GM18526 (cell line): ENCODE measurements at regions not wholly inside any gene's neighbourhood (a gene's known extent, or its start where the extent isn't known, plus 50 kb on each side); places are given as distances from the start of the nearest gene placed in this dataset.

Source experiments
- POLR2A ChIP-seq: IDR thresholded peaks from 3 replicates; pipeline ENCODE4 v1.6.1; 2011; ENCODE audit not compliant: insufficient read length; ENCODE audit errors: extremely low read depth

- TF ChIP-seq POLR2A: no peak
These were observed 698.8 kb downstream of the UQCRFS1 start for GRCh38 chr19:28514166-28514565.

DNA sequence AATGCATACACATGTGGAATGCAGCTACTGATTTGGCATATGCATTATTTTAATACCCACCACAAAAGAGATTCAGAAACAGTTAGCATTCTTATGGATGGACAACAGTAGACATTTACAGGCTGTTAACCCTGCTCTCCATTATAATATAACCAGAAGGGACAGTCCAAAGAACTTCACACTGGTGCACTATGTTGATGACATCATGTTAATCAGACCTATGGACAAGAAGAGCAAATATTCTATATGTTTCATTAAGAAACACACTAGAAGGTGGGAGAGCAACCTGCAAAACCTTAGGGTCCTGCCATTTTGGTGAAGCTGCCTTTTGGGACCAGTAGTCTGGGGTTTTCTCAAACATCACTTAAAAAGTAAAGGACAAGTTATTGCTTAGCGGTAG, 701.3 kb downstream of the UQCRFS1 start:
- TF ChIP-seq POLR2A: no peak

GRCh38 chr19:28509079-28509895, 703.7 kb downstream of the UQCRFS1 start:
- no peak for TF ChIP-seq POLR2A

DNA sequence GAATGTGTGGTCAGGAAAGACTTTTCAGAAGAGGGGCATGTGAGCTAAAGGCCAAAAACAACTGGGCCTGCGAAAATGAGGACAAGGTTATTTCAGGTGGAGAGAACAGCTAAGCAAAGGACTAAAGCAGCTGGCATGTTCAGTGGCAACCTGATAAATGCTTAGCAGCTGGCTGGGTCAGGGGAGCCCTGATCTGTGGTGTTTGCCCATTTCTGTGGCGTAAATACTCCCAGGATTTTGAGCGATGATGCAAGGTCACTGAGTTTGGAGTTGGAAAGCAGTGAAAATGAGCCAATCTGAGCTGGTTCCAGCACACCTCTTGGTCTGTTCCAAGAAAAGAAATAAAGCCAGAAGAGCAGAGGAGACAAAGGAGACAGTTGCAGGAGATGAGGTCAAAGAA, 704.3 kb downstream of the UQCRFS1 start:
- no peak for TF ChIP-seq POLR2A

- TF ChIP-seq POLR2A: no peak
These were observed 707.0 kb downstream of the UQCRFS1 start for GRCh38 chr19:28505933-28506332.

- no peak for TF ChIP-seq POLR2A
These were observed 707.8 kb downstream of the UQCRFS1 start for GRCh38 chr19:28505134-28505533.

- TF ChIP-seq POLR2A: no peak
These were observed 708.2 kb downstream of the UQCRFS1 start for GRCh38 chr19:28504727-28505126.

DNA sequence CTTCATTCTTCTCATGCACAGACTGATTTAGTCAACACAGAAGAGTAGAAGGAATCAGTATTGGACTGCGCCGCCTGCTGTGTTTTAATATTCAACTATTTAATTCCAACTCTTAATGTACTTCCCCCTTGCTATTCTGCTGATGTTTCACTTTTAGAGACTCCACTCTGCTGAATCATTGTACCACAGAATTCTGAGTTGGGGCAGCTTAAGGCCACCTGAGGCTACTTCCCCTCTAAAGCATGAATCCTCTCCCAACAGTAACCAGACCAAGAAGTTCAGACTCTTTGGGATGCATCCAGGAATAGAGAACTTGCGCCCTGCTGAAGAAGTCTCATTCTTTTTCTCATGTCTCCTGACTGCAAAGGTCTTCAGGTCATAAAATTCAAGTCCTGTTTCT, 708.8 kb downstream of the UQCRFS1 start:
- TF ChIP-seq POLR2A: no peak

DNA sequence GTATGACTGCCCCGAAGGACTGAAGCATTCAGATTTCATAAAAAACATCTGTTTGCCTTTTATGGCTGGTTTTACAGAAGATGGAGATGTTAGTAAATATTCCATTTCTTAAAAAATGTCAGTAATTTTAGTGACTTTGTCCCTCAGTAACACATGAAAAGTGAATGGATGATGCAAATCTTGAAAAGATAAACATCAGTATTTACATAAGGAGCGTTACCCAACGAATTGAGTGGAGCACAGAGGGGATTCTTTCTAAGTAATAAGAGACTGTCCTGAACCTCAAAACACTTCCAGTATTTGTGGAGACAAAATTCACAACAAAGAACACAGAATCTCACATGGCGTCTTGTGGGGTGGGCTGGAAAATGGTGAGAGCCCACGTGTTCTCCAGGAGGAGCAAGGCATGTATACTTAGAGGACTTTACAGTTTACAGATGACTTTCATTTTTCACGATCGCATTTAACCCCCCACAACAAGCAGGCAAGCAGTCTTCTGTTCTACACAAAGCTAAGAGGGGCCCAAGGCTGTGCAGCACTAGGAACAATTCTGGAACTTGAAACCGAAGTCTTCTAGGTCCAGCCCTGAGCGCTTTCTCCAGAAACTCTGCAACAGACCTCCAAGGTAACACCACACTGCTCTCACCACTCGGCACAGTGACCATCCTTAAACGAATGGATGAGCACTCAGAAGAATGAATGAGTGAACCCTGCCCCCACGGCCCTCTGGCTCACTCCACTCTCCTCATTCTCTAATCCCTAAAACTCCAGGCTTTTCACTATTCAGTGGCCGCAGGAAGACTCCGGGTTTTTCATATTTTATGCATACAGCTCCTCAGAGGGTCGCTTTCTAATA, 709.8 kb downstream of the UQCRFS1 start:
- no peak for TF ChIP-seq POLR2A

GRCh38 chr19:28501976-28502375, 711.0 kb downstream of the UQCRFS1 start:
- no peak for TF ChIP-seq POLR2A

DNA sequence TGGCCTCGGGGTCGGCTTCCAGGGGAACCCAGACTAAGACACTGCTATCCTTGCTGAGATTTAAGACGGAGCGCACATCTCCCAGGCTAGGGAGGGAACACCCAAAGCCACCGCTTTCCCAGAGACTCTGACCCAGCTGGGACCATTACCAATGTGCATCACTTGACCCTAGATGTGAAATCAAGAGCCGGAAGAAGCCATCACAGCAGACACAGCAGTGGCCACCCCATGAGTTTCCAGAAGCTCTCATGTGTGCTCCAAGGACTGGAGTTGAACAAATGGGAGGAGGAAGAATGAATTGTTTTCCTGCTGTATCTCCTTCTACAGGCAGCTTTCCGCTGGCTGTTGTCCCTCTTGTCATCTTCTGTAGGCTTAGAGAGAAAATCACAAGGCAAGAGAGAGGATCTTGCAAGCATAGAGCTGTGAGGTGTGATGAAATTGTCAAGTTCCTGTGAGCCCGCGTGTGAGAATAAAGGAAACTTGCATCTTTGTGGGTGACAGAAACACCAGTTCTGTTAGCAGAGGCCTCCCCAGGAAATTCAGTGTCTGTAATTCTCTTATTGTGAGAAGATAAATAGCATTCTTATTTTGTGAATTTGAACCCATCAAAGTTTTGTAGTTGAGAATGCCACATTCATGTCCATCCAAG, 711.8 kb downstream of the UQCRFS1 start:
- TF ChIP-seq POLR2A: no peak

DNA sequence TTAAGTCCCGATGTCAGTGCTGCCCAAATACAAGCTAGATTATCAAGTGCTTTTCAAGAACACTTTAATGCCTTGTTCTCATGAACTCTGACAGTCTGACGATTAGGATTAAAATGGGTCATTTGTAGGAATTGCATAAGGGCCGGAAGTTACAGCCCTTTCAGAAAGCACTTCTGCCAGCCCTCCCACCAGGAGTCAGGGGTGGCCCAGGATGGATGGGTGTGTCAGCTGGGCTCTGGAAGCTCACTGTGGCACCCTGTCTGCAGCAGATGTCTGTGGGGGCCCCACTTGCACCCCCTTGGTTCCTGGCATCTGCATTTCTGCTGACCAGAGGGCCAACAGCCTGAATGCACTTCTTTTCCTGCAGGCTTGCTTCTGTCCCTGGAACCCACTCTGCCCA, 712.7 kb downstream of the UQCRFS1 start:
- no peak for TF ChIP-seq POLR2A

GRCh38 chr19:28498404-28498976, 714.5 kb downstream of the UQCRFS1 start:
- TF ChIP-seq POLR2A: no peak

DNA sequence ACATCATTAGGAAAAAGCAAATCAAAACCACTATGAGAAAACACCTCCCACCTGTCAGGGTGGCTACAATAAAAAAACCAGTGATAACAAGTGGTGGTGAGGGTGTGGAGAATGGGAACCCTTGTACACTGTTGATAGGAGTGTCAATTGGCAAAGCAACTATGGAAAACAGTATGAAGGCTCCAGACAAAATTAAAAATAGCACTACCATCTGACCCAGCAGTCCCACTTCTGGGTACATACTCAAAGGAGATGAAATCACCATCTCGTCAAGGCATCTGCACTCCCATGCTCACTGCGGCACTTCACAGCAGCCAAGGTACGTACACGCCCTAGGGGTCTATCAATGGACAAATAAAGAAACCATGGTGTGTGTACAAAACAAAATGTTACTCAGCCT, 715.1 kb downstream of the UQCRFS1 start:
- TF ChIP-seq POLR2A: no peak

- TF ChIP-seq POLR2A: no peak
These were observed 715.8 kb downstream of the UQCRFS1 start for GRCh38 chr19:28497137-28497536.
